GM19240 (cell line): ENCODE measurements at regions not wholly inside any gene's neighbourhood (a gene's known extent, or its start where the extent isn't known, plus 50 kb on each side); places are given as distances from the start of the nearest gene placed in this dataset.
"Not testable (repeated sequence)": the region's sequence is repeated elsewhere in the genome, so short reads cannot be mapped to it uniquely, and the experiment has no call there.

Experiments
- DNase-seq: peaks from one replicate; pipeline ENCODE4 v3.0.0; 2011; ENCODE audit warnings: low spot score; ENCODE audit not compliant: insufficient read length

- DNase-seq = no peak
These were observed 93.2 kb upstream of the TNFSF4 start for GRCh38 chr1:173300061-173301044.

DNA sequence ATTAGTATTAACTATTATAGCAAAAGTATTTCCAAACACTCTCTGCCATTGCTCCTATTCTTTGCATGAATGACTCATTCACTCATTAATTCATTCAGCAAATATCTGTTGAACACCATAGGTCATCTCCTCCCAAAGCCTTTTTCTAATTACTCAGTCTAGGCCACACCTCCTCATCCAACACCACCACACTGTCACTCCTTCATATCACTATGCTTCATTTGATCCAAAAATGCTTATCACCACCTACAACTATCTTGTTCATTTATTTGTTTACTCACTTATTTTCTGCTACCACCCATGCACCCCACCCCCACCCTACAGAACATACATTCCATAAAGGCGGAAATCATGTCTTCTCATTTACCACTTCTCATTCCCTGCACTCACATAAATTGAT lies 94.4 kb upstream of the TNFSF4 start:
- DNase-seq = no peak

- no peak for DNase-seq
These were observed 95.2 kb upstream of the TNFSF4 start for GRCh38 chr1:173302366-173302765.

DNA sequence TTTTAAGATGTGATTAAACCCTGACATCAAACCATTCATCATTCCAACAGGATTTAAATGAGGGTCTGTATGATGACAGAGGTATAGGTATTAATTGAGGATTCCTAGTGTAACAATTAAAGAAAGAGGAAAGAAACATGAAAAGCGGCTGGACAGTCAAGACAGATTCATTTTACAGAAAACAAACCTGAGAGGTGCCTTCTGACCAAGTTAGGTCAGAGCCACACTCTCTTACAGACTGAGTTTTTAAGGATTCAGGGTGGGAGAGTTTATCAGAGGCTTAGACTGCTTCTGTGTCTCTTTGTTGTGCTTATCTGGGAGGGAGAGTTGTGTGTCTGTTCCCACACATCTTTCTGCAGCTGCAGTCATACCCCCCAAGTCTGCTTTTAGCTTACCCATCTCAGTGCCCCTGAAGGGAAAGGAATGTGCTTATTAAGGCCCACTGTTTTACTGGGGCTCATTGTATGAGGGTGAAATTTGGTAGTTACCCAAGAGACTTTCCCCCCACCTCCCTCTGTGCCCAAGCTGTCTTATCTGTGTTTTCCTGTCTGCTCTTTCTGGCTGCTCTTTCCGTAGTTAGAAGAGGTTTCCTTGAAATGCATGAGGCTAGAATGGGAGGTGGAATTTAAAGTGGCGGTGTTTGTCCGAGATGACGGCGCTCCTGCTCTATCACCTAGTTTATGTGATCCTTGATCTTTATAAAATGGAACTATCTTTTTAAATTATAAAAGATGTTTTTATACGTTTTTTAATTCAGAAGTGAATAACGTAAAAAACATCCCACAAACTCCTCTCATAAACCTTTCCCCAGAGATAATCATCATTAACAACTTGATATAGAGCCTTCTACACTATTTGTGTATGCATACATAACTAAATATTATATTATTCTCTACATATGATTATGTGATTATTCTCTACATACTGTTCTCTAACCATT lies 96.0 kb upstream of the TNFSF4 start:
- DNase-seq = no peak

DNA sequence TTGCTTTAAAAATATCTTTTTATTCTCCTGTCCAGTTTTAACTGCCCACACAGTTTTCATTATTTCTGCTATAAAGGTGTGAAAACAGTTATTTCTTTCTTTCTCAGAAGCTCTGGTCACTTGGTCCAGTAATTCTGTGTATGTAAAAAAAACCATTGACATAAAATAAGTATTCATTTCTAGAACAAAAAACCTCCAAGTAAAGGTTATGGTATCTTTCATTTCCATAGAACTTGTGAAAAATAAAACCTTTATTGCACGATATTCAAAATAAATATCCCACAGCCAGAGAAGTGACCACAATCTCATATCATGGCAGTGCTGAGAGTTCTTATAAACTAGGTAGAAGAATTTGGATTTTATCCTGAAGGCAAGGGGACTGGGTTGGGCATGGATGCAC lies 96.9 kb upstream of the TNFSF4 start:
- no peak for DNase-seq

GRCh38 chr1:173304529-173305227 lies 97.5 kb upstream of the TNFSF4 start:
- DNase-seq = no peak

DNA sequence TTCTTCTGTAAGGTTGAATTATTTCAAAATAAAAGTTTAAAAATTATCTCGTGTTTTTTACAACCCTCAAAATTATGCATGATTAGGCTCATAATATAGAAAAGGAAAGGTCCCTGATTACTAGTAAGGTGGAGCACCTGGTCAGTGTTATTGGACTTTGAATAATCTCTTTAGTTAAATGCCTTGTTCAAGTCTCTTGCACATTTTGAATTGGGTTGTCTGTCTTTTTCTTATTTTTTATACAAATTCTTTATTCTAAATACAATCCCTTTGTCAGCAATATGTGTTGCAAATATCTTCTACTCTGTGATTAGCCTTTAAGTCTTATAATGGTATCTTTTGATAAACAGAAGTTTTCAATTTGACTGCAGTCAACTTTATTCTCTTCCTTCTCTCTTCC lies 100.7 kb upstream of the TNFSF4 start:
- DNase-seq = no peak

GRCh38 chr1:173314656-173315055 lies 107.5 kb upstream of the TNFSF4 start:
- DNase-seq = no peak

DNA sequence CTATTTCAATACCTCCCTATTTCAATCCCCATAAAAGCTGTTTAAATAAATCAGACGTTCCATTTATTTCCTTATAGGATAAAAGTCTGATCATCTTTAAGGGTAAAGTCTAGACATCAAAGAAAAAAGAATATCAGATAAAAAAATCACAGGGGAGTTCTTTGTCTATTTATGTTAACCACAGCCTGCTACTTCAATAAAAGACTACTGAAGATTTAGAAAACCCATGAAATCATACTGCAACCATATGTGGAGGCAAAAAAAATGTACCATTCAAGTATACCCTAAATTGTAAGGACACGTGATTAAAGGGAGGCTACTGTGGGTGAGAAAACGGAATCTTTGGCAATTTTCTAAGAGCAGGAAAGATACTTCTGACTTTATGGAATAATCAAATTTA lies 108.2 kb upstream of the TNFSF4 start:
- DNase-seq = no peak

DNA sequence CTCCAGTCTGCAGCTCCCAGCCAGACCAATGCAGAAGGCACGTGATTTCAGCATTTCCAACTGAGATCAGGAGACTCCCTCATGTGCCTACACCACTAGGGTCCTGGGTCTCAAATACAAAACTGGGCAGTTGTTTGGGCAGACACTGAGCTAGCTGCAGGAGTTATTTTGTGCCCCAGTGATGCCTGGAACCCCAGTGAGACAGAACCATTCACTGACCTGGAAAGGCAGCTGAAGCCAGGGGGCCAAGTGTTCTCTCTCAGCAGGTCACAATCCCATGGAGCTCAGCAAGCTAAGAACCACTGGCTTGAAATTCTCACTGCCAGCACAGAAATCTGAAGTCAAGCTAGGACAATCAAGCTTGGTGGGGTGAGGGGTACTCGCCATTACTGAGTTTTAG lies 111.7 kb upstream of the TNFSF4 start:
- DNase-seq = no peak

DNA sequence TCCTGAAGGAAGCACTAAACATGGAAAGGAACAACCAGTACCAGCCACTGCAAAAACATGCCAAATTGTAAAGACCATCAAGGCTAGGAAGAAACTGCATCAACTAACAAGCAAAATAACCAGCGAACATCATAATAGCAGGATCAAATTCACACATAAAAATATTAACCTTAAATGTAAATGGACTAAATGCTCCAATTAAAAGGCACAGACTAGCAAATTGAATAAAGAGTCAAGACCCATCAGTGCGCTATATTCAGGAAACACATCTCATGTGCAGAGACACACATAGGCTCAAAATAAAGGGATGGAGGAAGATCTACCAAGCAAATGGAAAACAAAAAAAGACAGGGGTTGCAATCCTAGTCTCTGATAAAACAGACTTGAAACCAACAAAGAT lies 117.2 kb upstream of the TNFSF4 start:
- DNase-seq = not testable (repeated sequence)

GRCh38 chr1:173327987-173328386 lies 120.9 kb upstream of the TNFSF4 start:
- not testable (repeated sequence) for DNase-seq

DNA sequence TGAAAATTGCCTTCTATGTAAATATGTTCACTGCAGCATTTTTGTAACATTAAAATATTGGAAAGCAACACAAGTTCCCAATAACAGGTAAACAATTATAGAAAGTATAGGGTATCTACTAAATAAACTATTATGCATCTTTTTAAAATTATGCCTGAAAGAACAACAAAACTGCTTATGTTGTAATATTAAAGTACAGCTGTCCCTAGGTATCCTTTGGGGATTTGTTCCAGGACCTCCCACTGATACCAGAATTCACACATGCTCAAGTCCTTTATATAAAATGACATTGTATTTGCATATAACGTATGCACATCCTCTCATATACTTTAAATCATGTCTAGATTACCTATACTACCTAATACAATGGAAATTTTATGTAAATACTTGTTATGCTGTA lies 121.8 kb upstream of the TNFSF4 start:
- no peak for DNase-seq

DNA sequence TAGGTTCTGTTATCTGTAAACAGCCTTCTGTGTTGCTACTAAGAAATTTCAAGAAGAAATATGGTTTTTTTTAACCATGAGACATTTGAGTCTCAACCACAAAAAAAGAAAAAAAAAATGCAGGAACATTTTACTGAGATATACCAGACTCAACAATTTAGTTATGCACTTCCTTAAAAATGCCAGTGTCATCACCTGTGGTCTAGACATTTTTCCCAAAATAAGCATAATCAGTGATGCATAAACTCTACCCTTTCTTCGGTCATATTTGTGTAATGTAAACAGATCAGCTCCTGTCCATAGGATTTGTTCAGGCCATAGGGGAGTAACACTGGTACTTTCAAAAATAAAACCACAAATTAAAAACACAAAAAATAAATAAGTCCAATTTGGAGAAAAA lies 122.6 kb upstream of the TNFSF4 start:
- no peak for DNase-seq

- DNase-seq = no peak
These were observed 123.2 kb upstream of the TNFSF4 start for GRCh38 chr1:173330149-173330951.

DNA sequence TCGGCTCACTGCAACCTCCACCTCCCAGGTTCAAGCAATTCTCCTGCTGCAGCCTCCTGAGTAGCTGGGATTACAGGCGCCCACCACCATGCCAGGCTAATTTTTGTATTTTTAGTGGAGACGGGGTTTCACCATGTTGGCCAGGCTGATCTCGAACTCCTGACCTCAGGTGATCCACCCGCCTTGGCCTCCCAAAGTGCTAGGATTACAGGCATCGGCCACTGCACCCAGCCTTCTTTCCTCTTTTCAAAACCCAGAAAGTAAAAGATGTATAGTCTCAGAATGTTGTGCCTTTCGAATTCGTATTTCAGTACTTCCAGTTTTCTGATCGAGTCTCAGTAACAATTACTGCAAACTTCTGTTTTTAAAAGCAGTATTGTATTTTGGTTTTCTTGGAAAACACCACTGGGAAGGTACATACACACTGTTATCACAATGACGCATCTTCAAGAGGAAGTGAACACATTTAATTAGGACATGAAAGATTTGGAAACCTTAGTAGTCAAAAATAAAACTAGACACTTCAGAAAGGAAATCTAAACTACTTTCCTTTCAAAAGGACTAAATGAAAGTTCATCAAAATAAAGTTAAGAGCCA lies 123.9 kb upstream of the TNFSF4 start:
- not testable (repeated sequence) for DNase-seq

GRCh38 chr1:173332026-173332425 lies 124.9 kb upstream of the TNFSF4 start:
- DNase-seq = no peak

DNA sequence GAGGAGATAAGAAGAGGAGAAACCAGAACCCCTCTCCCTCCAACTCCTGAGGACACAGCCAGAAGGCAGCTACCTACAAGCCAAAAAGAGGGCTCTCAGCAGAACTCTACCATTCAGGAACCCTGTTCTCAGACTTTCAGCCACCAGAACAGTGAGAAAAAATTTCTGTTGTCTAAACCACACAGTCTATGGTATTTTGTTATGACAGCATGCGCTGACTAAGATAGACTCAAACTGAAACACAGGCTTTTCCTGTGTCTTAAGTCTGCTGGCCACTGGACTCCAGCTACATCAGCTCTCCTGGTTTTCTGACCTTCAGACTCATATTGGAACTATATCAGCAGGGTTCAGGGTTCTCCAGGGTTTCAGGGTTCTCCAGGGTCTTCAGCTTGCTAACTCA lies 126.5 kb upstream of the TNFSF4 start:
- DNase-seq = peak; percentile 11

DNA sequence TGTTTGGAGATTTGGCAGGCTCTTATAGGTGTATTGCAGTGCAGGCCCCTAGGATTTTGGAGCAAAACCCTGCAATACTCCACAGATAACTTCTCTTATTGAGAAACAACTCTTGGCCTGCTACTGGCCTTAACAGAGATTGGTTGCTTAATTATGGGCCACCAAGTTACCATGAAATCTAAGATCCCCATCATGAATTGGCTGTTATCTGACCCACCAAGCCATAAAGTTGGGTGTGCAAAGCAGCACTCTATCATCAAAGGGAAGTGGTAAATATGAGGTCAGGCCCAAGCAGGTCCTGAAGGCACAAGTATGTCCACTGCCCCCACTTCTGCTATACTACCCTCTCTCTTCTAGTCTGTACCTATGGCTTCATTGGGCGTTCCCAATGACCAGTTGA lies 130.0 kb upstream of the TNFSF4 start:
- DNase-seq = no peak

GRCh38 chr1:173341307-173341706 lies 134.2 kb upstream of the TNFSF4 start:
- DNase-seq = no peak
